IMR-90 (cell line): ENCODE measurements at regions not wholly inside any gene's neighbourhood (a gene's known extent, or its start where the extent isn't known, plus 50 kb on each side); places are given as distances from the start of the nearest gene placed in this dataset.

Source experiments
- ATAC-seq: fragments of 200-7000 bp; cut with Tn5 transposase; 2 replicates; pipeline ENCODE4 v1.9.1; 2020; ENCODE audit warnings: low read depth, mild to moderate bottlenecking, moderate library complexity
- BruUV-seq: library from RNA; stranded (reverse); fragments of 400-500 nt; replicated peaks from 2 replicates; lab custom pipeline; 2021; lab: Mats Ljungman, UMichigan
- CTCF ChIA-PET: fragments of 300-600 bp; formaldehyde crosslinking; extraction: SDS; loops from one replicate; lab custom pipeline; 2021; ENCODE audit warnings: antibody characterized with exemption; lab: Yijun Ruan, JAX
- POLR2A ChIA-PET: fragments of 300-600 bp; sonication (Branson Sonifier 250); formaldehyde crosslinking; loops from one replicate; lab custom pipeline; 2022; ENCODE audit warnings: antibody characterized with exemption; ENCODE audit not compliant: unreplicated experiment; lab: Charles Lee
- DNase-seq: peaks from one replicate; pipeline ENCODE4 v3.0.0; 2013
- H2AFZ ChIP-seq: replicated peaks from 2 replicates; pipeline ENCODE3; 2013; ENCODE audit warnings: low read length, mild to moderate bottlenecking; ENCODE audit not compliant: poor library complexity
- H2AK5ac ChIP-seq: 2 replicates; pipeline ENCODE4 v1.6.1; 2013; ENCODE audit warnings: low read depth, low read length, inconsistent platforms
- H2AK9ac ChIP-seq: replicated peaks from 2 replicates; pipeline ENCODE3; 2013; ENCODE audit warnings: mild to moderate bottlenecking, low read depth, low read length, moderate library complexity; ENCODE audit not compliant: poor library complexity
- H2BK120ac ChIP-seq: 2 replicates; pipeline ENCODE4 v1.6.1; 2013; ENCODE audit warnings: low read depth, low read length, inconsistent platforms
- H2BK15ac ChIP-seq: 3 replicates; pipeline ENCODE4 v1.6.1; 2013; ENCODE audit warnings: low read depth, low read length, inconsistent platforms
- H2BK20ac ChIP-seq: 2 replicates; pipeline ENCODE4 v1.6.1; 2013; ENCODE audit warnings: low read depth, mild to moderate bottlenecking, inconsistent platforms, low read length, moderate library complexity
- H2BK5ac ChIP-seq: 2 replicates; pipeline ENCODE4 v1.6.1; 2013; ENCODE audit warnings: mild to moderate bottlenecking, low read depth, low read length, inconsistent platforms; ENCODE audit not compliant: poor library complexity, severe bottlenecking
- H3K14ac ChIP-seq: replicated peaks from 2 replicates; pipeline ENCODE4 v1.6.1; 2013; ENCODE audit warnings: low read depth, low read length, inconsistent platforms
- H3K18ac ChIP-seq: 2 replicates; pipeline ENCODE4 v1.6.1; 2013; ENCODE audit warnings: low read depth, low read length, control low read depth
- H3K23ac ChIP-seq: 2 replicates; pipeline ENCODE4 v1.6.1; 2013; ENCODE audit warnings: low read depth, low read length, inconsistent platforms
- H3K27ac ChIP-seq: 2 replicates; pipeline ENCODE4 v1.5.1; 2013; ENCODE audit warnings: mild to moderate bottlenecking, control low read depth, low read length; ENCODE audit not compliant: insufficient read depth
- H3K27me3 ChIP-seq: 2 replicates; pipeline ENCODE4 v1.6.1; 2013; ENCODE audit warnings: low read length; ENCODE audit not compliant: control insufficient read depth, insufficient read depth
- H3K36me3 ChIP-seq: 2 replicates; pipeline ENCODE4 v1.6.1; 2013; ENCODE audit warnings: low read length, mixed read lengths; ENCODE audit not compliant: control insufficient read depth, insufficient read depth
- H3K4ac ChIP-seq: 2 replicates; pipeline ENCODE4 v1.6.1; 2013; ENCODE audit warnings: low read depth, low read length, inconsistent platforms
- H3K4me1 ChIP-seq: 2 replicates; pipeline ENCODE4 v1.6.1; 2013; ENCODE audit warnings: low read length, mixed read lengths; ENCODE audit not compliant: control insufficient read depth, insufficient read depth
- H3K4me2 ChIP-seq: 2 replicates; pipeline ENCODE4 v1.6.1; 2013; ENCODE audit warnings: low read depth, mild to moderate bottlenecking, control low read depth, low read length, moderate library complexity
- H3K4me3 ChIP-seq: 2 replicates; pipeline ENCODE4 v1.5.1; 2013; ENCODE audit warnings: low read depth, mild to moderate bottlenecking, control low read depth, low read length, moderate library complexity; ENCODE audit not compliant: insufficient read depth
- H3K56ac ChIP-seq: 2 replicates; pipeline ENCODE4 v1.6.1; 2013; ENCODE audit warnings: low read length, inconsistent platforms; ENCODE audit not compliant: insufficient read depth; ENCODE audit errors: extremely low read depth
- H3K79me1 ChIP-seq, 2 experiments: 2 replicates each; pipeline ENCODE4 v1.6.1; 2013; ENCODE audit warnings: low read length in 2 of 2, inconsistent platforms in 1 of 2, low read depth in 1 of 2
- H3K9ac ChIP-seq: 2 replicates; pipeline ENCODE4 v1.6.1; 2013; ENCODE audit warnings: low read depth, low read length, control low read depth
- H3K9me1 ChIP-seq: 2 replicates; pipeline ENCODE4 v1.6.1; 2013; ENCODE audit warnings: low read length, inconsistent platforms; ENCODE audit not compliant: insufficient read depth
- H3K9me3 ChIP-seq: 2 replicates; pipeline ENCODE4 v1.6.1; 2013; ENCODE audit warnings: low read length; ENCODE audit not compliant: control insufficient read depth, insufficient read depth
- H4K20me1 ChIP-seq: 2 replicates; pipeline ENCODE4 v1.6.1; 2013; ENCODE audit warnings: low read length, inconsistent platforms; ENCODE audit not compliant: insufficient read depth
- H4K5ac ChIP-seq: 2 replicates; pipeline ENCODE4 v1.6.1; 2013; ENCODE audit warnings: mild to moderate bottlenecking, low read depth, low read length, control low read depth
- H4K8ac ChIP-seq, 2 experiments: 2 replicates each; pipeline ENCODE4 v1.6.1; 2013; ENCODE audit warnings: low read depth in 2 of 2, low read length in 2 of 2, control low read depth in 1 of 2, inconsistent platforms in 1 of 2
- H4K91ac ChIP-seq: 2 replicates; pipeline ENCODE4 v1.6.1; 2013; ENCODE audit warnings: low read depth, low read length, inconsistent platforms; ENCODE audit not compliant: insufficient read depth
- BHLHE40 ChIP-seq: fragments of 150-350 bp; IDR thresholded peaks from 2 replicates; pipeline ENCODE4 v1.6.1; 2016; ENCODE audit warnings: mild to moderate bottlenecking, low read depth, low read length
- CEBPB ChIP-seq: IDR thresholded peaks from 2 replicates; pipeline ENCODE4 v1.6.1; 2012; ENCODE audit warnings: low read depth, low read length, improper control_type of control experiment
- CHD1 ChIP-seq: IDR thresholded peaks from 2 replicates; pipeline ENCODE4 v1.6.1; 2012; ENCODE audit warnings: low read depth, low read length, improper control_type of control experiment
- FOS ChIP-seq: fragments of 150-350 bp; IDR thresholded peaks from 2 replicates; pipeline ENCODE4 v1.6.1; 2016; ENCODE audit warnings: low read depth, low read length
- MAFK ChIP-seq: IDR thresholded peaks from 2 replicates; pipeline ENCODE4 v1.6.1; 2012; ENCODE audit warnings: low read depth, low read length, improper control_type of control experiment
- MAZ ChIP-seq: IDR thresholded peaks from 2 replicates; pipeline ENCODE4 v1.6.1; 2012; ENCODE audit warnings: low read depth, mild to moderate bottlenecking, low read length, improper control_type of control experiment, moderate library complexity, borderline replicate concordance
- MXI1 ChIP-seq: IDR thresholded peaks from 2 replicates; pipeline ENCODE4 v1.6.1; 2012; ENCODE audit warnings: low read depth, mild to moderate bottlenecking, low read length, moderate library complexity, borderline replicate concordance
- NFE2L2 ChIP-seq: fragments of 150-350 bp; IDR thresholded peaks from 2 replicates; pipeline ENCODE4 v1.6.1; 2016; ENCODE audit warnings: low read depth, mild to moderate bottlenecking, low read length
- POLR2A ChIP-seq: IDR thresholded peaks from 2 replicates; pipeline ENCODE4 v1.6.1; 2012; ENCODE audit warnings: mild to moderate bottlenecking, low read depth, low read length
- RAD21 ChIP-seq: IDR thresholded peaks from 2 replicates; pipeline ENCODE4 v1.6.1; 2012; ENCODE audit warnings: low read length, improper control_type of control experiment
- RCOR1 ChIP-seq: IDR thresholded peaks from 2 replicates; pipeline ENCODE4 v1.6.1; 2012; ENCODE audit warnings: mild to moderate bottlenecking, low read length, improper control_type of control experiment; ENCODE audit not compliant: insufficient replicate concordance
- RFX5 ChIP-seq: IDR thresholded peaks from 2 replicates; pipeline ENCODE4 v1.8.0; 2012; ENCODE audit warnings: low read depth, mild to moderate bottlenecking, low read length, moderate library complexity
- SMC3 ChIP-seq: fragments of 150-350 bp; IDR thresholded peaks from 2 replicates; pipeline ENCODE4 v1.6.1; 2016; ENCODE audit warnings: low read depth, mild to moderate bottlenecking, antibody characterized with exemption, low read length, moderate library complexity
- WGBS, 2 experiments: methylation state at CpG; one replicate each; pipeline versions ENCODE4 v1.1.5 to v1.1.7; 2013; ENCODE audit warnings: missing lambda C conversion rate in 2 of 2; ENCODE audit not compliant: insufficient read length in 1 of 2; ENCODE audit errors: extremely low coverage in 2 of 2; 5-methylcytosine and 5-hydroxymethylcytosine counted together
- dilution Hi-C: fragments of 300-500 bp; cut with HindIII; formaldehyde crosslinking; loops from one replicate; pipeline ENCODE4 v1.14.3; 2018; ENCODE audit warnings: low sequenced_read_pairs; ENCODE audit not compliant: unreplicated experiment
- in situ Hi-C: fragments of 300-500 bp; cut with MboI; formaldehyde crosslinking; loops from 3 replicates; pipeline ENCODE4 v1.14.3; 2019; ENCODE audit warnings: low sequenced_read_pairs, inconsistent platforms, mixed read lengths
- intact Hi-C: fragments of 100-400 bp; cut with micrococcal nuclease; formaldehyde crosslinking; loops from 2 replicates; pipeline ENCODE4 v1.10.0; 2022
- TF ChIP-seq, protein P1 (sequence below): fragments of 150-350 bp; IDR thresholded peaks from 2 replicates; pipeline ENCODE4 v1.6.1; 2016; ENCODE audit warnings: low read depth, mild to moderate bottlenecking, low read length, moderate library complexity, borderline replicate concordance
- TF ChIP-seq, protein P2 (sequence below): conservative IDR thresholded peaks from 2 replicates; pipeline ENCODE4 v1.5.1; 2012; ENCODE audit warnings: mild to moderate bottlenecking, low read depth, low read length, improper control_type of control experiment
- TF ChIP-seq, protein P3 (sequence below): fragments of 150-350 bp; IDR thresholded peaks from 2 replicates; pipeline ENCODE4 v1.6.1; 2017; ENCODE audit warnings: mild to moderate bottlenecking, antibody characterized with exemption, low read length, low read depth

DNA sequence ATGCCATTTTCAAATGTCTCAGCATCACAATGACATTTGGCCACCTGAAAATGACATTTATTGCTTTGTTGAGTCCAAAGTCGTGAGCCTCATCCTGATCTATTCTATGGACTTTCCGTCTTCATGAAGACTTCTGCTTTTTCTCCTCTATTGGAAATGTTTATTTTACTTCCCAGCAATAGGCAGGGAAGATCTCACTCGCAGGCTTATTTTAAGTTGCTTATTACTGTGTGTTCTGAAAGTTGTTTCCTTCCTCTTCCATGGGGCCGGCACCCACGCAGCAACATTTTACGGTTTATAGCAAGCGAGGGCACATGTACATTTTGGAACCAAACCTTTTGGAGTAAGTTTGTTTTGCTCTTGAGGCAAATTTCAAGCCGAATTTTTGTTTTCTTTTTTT lies 221.0 kb upstream of the KLF6 start:
- TF ChIP-seq BHLHE40 (no peak), FOS (no peak), RCOR1 (no peak), POLR2A (no peak), RAD21 (no peak), SMC3 (no peak), CHD1 (no peak), NFE2L2 (no peak), MAFK (no peak), RFX5 (no peak), CEBPB (no peak), MXI1 (no peak), MAZ (no peak)
- TF ChIP-seq, protein P1, sequence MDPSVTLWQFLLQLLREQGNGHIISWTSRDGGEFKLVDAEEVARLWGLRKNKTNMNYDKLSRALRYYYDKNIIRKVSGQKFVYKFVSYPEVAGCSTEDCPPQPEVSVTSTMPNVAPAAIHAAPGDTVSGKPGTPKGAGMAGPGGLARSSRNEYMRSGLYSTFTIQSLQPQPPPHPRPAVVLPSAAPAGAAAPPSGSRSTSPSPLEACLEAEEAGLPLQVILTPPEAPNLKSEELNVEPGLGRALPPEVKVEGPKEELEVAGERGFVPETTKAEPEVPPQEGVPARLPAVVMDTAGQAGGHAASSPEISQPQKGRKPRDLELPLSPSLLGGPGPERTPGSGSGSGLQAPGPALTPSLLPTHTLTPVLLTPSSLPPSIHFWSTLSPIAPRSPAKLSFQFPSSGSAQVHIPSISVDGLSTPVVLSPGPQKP = no peak
- TF ChIP-seq, protein P2, sequence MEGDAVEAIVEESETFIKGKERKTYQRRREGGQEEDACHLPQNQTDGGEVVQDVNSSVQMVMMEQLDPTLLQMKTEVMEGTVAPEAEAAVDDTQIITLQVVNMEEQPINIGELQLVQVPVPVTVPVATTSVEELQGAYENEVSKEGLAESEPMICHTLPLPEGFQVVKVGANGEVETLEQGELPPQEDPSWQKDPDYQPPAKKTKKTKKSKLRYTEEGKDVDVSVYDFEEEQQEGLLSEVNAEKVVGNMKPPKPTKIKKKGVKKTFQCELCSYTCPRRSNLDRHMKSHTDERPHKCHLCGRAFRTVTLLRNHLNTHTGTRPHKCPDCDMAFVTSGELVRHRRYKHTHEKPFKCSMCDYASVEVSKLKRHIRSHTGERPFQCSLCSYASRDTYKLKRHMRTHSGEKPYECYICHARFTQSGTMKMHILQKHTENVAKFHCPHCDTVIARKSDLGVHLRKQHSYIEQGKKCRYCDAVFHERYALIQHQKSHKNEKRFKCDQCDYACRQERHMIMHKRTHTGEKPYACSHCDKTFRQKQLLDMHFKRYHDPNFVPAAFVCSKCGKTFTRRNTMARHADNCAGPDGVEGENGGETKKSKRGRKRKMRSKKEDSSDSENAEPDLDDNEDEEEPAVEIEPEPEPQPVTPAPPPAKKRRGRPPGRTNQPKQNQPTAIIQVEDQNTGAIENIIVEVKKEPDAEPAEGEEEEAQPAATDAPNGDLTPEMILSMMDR = no peak
- TF ChIP-seq, protein P3, sequence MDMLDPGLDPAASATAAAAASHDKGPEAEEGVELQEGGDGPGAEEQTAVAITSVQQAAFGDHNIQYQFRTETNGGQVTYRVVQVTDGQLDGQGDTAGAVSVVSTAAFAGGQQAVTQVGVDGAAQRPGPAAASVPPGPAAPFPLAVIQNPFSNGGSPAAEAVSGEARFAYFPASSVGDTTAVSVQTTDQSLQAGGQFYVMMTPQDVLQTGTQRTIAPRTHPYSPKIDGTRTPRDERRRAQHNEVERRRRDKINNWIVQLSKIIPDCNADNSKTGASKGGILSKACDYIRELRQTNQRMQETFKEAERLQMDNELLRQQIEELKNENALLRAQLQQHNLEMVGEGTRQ = no peak
- Histone ChIP-seq H3K4me3 (no peak overlapping the region), H2AK5ac (no peak overlapping the region), H4K8ac (no peak overlapping the region), H2BK120ac (no peak overlapping the region), H3K23ac (no peak overlapping the region), H3K4ac (no peak overlapping the region), H3K27ac (no peak overlapping the region), H3K18ac (no peak overlapping the region), H3K27me3 (no peaks in the 10 kb centered on the region), H3K9me1 (no peaks in the 10 kb centered on the region), H2BK15ac (no peak overlapping the region), H3K4me1 (no peaks in the 10 kb centered on the region; the same call in 1 of the 2 replicates), H2AK9ac (no peak overlapping the region), H4K5ac (no peak overlapping the region), H3K36me3 (no peaks in the 10 kb centered on the region), H3K9me3 (peaks cover 4% of the 10 kb centered on the region), H3K14ac (no peak overlapping the region), H4K91ac (no peak overlapping the region), H3K9ac (no peak overlapping the region), H2AFZ (no peak overlapping the region), H4K20me1 (no peaks in the 10 kb centered on the region), H2BK5ac (no peak overlapping the region), H2BK20ac (no peak overlapping the region), H3K4me2 (no peak overlapping the region), H3K56ac (no peak overlapping the region), H3K79me1 (no peaks in the 10 kb centered on the region)
- dilution Hi-C loops = no loop called here
- DNase-seq (no peak), ATAC-seq (no peak)
- BruUV-seq = no TSS peak
- ChIA-PET CTCF (no interaction called here), POLR2A (no interaction called here)
- in situ Hi-C loops = no loop called here
- WGBS, 2 experiments = no CpG with 5 or more reads among the region's 8 CpGs
- intact Hi-C loops = no loop called here
